22Rv1 (cell line): ENCODE measurements at regions not wholly inside any gene's neighbourhood (a gene's known extent, or its start where the extent isn't known, plus 50 kb on each side); places are given as distances from the start of the nearest gene placed in this dataset.

Experiments
- H3K27ac ChIP-seq: fragments of 450-650 bp; 2 replicates; pipeline ENCODE4 v1.5.1; 2017
- CTCF ChIP-seq: fragments of 450-650 bp; IDR thresholded peaks from 2 replicates; pipeline ENCODE4 v1.5.1; 2017; ENCODE audit warnings: mild to moderate bottlenecking
- ZFX ChIP-seq: fragments of 450-650 bp; IDR thresholded peaks from 2 replicates; pipeline ENCODE4 v1.6.1; 2017; ENCODE audit warnings: antibody characterized with exemption, borderline replicate concordance

- no peak overlapping the region for H3K27ac ChIP-seq
- TF ChIP-seq CTCF: no peak
- TF ChIP-seq ZFX: no peak
These were observed 93.8 kb upstream of the MDM1 start for GRCh38 chr12:68425998-68426397.

DNA sequence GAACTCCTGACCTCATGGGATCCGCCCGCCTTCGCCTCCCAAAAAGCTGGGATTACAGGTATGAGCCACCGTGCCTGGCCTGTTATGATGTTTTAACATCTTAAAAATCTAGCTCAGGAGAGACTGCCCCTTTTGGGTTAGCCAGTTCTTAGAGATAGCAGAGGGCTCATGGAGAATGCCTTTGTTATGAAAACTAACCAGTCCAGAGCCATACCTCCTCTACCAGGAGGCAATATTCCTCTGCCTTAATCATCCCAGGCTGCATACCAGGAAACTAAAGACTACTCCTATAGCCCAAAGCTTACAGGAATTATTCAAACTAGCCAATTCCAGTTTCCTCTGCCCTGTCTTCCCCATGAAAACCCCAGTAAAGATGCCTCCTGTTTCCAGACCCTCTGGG, 96.0 kb upstream of the MDM1 start:
- no peak overlapping the region for H3K27ac ChIP-seq
- no peak for TF ChIP-seq ZFX
- no peak for TF ChIP-seq CTCF

DNA sequence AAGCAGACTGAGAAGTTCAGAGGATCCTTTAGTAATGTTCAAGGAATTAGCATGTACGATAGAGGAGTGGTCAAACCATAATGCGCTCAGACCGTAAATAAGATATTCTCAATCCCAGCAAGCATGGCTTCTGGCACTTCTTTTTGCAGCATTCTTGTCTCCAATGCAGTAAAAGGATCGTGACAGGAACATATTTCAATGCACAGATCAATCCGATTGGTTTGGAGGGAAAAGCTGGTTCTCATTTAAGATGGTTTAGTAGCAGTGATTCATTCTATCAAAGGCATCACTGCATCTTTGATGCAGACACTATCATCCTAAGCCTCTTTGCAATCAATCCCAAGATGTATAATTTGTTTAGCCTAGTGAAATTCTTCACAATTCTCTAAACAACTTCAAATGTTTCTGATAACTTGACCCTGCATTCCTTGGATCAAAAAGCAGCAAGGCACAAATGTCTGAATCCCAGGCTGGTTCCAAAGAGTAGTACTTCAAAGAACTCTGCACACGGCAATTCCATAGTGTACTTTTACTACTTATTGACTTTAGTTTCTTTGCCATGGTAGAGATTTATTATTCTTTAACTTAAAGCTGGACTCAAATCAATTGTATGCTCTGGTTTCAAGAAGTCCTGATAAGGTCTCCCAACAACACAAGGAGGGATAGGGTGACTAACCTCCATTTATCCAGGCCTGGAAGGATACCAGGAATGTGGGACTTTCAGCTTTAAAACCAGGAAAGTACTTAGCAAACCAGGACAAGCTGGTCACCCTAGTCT, 96.8 kb upstream of the MDM1 start:
- no peak overlapping the region for H3K27ac ChIP-seq
- TF ChIP-seq CTCF (no peak), ZFX (no peak)

DNA sequence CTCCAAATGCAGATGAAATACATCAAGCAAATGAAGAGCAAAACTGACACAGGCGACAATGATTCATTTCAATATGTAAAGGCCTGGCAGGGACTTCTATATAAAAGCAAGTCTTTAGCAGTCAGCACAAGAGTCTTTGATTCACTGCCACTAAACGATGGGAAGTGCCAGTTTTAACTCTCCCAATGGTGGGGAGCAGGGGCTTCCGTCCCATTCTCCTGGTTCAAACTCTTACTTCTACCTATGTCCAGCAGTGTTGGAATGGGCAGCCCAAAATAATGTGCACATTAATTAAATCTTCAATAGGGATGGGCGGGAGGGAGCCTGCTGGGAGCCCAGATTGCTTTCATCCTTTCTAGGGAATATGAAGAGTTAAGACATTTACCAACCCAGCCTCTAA, 97.5 kb upstream of the MDM1 start:
- TF ChIP-seq ZFX (no peak), CTCF (no peak)
- no peak overlapping the region for H3K27ac ChIP-seq

DNA sequence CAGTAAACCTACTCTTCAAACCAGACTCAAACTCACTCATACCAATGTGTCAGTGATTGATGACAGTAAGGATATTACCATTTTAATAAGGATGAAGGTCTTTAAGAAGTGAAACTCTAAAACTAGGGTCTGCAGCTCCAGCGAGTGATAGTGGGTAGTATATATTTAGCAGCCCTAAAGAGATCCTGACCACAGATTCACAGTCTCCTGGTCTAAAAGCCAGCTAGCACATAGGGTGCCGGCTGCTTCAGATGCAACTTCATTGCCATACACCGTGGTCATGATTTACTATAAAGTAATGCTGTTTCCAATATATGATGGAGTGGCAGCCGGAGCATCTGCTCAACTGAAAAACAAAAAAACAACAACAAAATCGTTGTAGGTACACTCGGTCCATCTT, 99.6 kb upstream of the MDM1 start:
- no peak overlapping the region for H3K27ac ChIP-seq
- TF ChIP-seq ZFX (no peak), CTCF (no peak)

GRCh38 chr12:68432622-68433021, 100.5 kb upstream of the MDM1 start:
- TF ChIP-seq CTCF: no peak
- TF ChIP-seq ZFX: no peak
- no peak overlapping the region for H3K27ac ChIP-seq

DNA sequence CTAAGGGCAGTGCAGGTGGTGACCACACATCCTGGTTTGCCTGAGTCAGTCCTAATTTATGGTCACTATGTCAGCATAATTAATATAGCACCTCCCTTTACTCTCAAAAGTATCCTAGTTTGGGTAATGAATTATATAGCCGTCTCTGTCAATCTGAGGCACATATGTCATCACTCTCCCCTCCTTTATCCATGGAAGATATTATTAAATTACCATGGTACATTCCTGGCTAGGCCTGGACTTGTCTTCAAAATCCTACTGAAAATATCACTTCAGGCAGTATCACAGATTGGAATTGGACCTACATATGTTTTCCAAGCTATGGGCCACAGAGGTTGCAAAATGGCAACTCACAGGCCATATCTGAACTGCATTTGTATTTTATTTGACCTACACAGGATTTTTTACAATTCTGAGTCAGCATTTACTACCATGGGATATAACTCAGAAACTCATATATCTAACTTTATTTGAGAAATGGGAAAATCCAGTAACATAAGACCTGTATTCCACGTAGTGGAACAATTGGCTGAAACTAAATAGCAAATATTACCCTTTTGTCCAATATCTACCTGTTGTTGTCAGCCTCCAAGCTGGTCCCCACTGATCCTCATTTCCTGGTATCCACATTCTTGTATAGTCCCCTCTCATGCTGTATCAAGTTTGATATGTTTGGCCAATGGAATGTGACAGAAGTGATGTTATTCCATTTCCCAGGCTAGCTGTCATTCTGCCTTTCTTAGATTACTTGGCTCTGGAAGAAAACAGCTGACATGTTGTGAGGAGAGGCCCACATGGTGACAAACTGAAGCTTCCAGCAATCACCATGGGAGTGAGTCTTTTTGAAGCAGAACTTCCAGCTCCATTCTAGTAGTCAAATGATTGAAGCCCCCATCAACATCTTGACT, 102.5 kb upstream of the MDM1 start:
- no peak overlapping the region for H3K27ac ChIP-seq
- TF ChIP-seq CTCF (no peak), ZFX (no peak)
